ENCODE measurements at regions not wholly inside any gene's neighbourhood (a gene's known extent, or its start where the extent isn't known, plus 50 kb on each side); places are given as distances from the start of the nearest gene placed in this dataset.

GRCh38 chr18:49731860-49732311 lies 81.4 kb downstream of the ACAA2 start:
- no peaks in the 10 kb centered on the region for H3K36me3 ChIP-seq (ENCODE audit: control insufficient read depth, insufficient read depth, low read length)
- no peaks in the 10 kb centered on the region for H3K9me3 ChIP-seq (replicated peaks; ENCODE audit: control insufficient read depth, low read depth, low read length)
- H3K4me1 ChIP-seq (ENCODE audit: control insufficient read depth, insufficient read depth, low read length): peaks cover 20% of the 10 kb centered on the region
- no peak overlapping the region for H3K27ac ChIP-seq (ENCODE audit: low read length)
- no peak for DNase-seq
- no CpG with 5 or more reads among the region's 3 CpGs for WGBS (ENCODE audit: insufficient coverage)
- no peaks in the 10 kb centered on the region for H3K27me3 ChIP-seq (ENCODE audit: control insufficient read depth, insufficient read depth, low read length)
- no peak overlapping the region for H3K4me3 ChIP-seq (ENCODE audit: low read length)

GRCh38 chr18:49731421-49731841 lies 81.9 kb downstream of the ACAA2 start:
- H3K9me3 ChIP-seq (replicated peaks; ENCODE audit: control insufficient read depth, low read depth, low read length): no peaks in the 10 kb centered on the region
- WGBS (ENCODE audit: insufficient coverage): 92% methylated on average over 2 of the region's 5 CpGs
- H3K4me1 ChIP-seq (ENCODE audit: control insufficient read depth, insufficient read depth, low read length): peaks cover 25% of the 10 kb centered on the region
- H3K27ac ChIP-seq (ENCODE audit: low read length): no peak overlapping the region
- no peaks in the 10 kb centered on the region for H3K36me3 ChIP-seq (ENCODE audit: control insufficient read depth, insufficient read depth, low read length)
- H3K27me3 ChIP-seq (ENCODE audit: control insufficient read depth, insufficient read depth, low read length): no peaks in the 10 kb centered on the region
- no peak overlapping the region for H3K4me3 ChIP-seq (ENCODE audit: low read length)
- DNase-seq: no peak

DNA sequence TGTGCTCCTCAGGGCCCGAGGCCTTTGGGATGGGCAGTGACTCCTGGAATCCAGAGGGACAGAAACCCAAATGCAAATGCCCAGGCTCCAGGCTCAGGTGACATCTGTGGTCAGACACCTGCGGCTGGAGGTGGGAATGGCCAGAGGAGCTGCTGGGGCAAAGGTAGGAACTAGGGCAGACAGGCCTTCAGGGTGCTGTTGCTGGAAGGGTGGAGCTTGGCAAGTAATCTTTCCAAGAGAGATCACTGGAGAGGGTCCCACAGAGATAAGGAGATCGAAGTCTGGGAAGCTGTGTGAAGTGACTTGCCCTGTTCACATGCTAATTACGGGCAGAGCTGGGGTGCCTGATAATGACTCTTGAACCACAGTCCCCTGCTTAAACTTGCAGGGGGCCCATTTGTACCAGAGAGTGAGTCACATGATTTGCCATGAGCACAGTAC lies 82.4 kb downstream of the ACAA2 start:
- Histone ChIP-seq H3K4me1 (ENCODE audit: control insufficient read depth, insufficient read depth, low read length) (peaks cover 29% of the 10 kb centered on the region), H3K4me3 (ENCODE audit: low read length) (no peak overlapping the region), H3K36me3 (ENCODE audit: control insufficient read depth, insufficient read depth, low read length) (no peaks in the 10 kb centered on the region), H3K27ac (ENCODE audit: low read length) (peak overlapping the region; percentile 13), H3K27me3 (ENCODE audit: control insufficient read depth, insufficient read depth, low read length) (no peaks in the 10 kb centered on the region), H3K9me3 (replicated peaks; ENCODE audit: control insufficient read depth, low read depth, low read length) (no peaks in the 10 kb centered on the region)
- no peak for DNase-seq
- WGBS (ENCODE audit: insufficient coverage): 69% methylated on average over 4 of the region's 4 CpGs

- 80% methylated on average over 4 of the region's 4 CpGs for WGBS (ENCODE audit: insufficient coverage)
- H3K4me3 ChIP-seq (ENCODE audit: low read length): no peak overlapping the region
- DNase-seq: no peak
- no peaks in the 10 kb centered on the region for H3K9me3 ChIP-seq (replicated peaks; ENCODE audit: control insufficient read depth, low read depth, low read length)
- peaks cover 33% of the 10 kb centered on the region for H3K4me1 ChIP-seq (ENCODE audit: control insufficient read depth, insufficient read depth, low read length)
- no peak overlapping the region for H3K27ac ChIP-seq (ENCODE audit: low read length)
- no peaks in the 10 kb centered on the region for H3K27me3 ChIP-seq (ENCODE audit: control insufficient read depth, insufficient read depth, low read length)
- no peaks in the 10 kb centered on the region for H3K36me3 ChIP-seq (ENCODE audit: control insufficient read depth, insufficient read depth, low read length)
These were observed 84.8 kb downstream of the ACAA2 start for GRCh38 chr18:49728542-49728941.

- Histone ChIP-seq H3K9me3 (replicated peaks; ENCODE audit: control insufficient read depth, low read depth, low read length) (no peaks in the 10 kb centered on the region), H3K4me3 (ENCODE audit: low read length) (no peak overlapping the region), H3K27me3 (ENCODE audit: control insufficient read depth, insufficient read depth, low read length) (no peaks in the 10 kb centered on the region), H3K4me1 (ENCODE audit: control insufficient read depth, insufficient read depth, low read length) (peaks cover 37% of the 10 kb centered on the region), H3K36me3 (ENCODE audit: control insufficient read depth, insufficient read depth, low read length) (no peaks in the 10 kb centered on the region), H3K27ac (ENCODE audit: low read length) (no peak overlapping the region)
- DNase-seq: no peak
- 77% methylated on average over 7 of the region's 10 CpGs for WGBS (ENCODE audit: insufficient coverage)
These were observed 85.5 kb downstream of the ACAA2 start for GRCh38 chr18:49727816-49728215.

DNA sequence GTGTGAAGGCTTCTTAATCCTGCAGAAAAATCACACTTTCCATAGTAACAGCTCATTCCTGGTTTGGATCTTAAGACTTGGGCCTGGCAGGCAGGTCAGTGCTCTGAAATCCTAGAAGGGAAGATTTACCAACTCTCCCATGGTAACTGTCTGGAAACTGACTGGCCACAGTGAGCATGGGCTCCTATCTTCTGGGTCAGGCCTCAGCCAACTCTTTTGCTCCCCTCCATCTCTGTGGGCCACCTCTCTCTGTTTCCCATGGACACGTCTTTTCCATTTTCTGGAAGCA lies 86.7 kb downstream of the ACAA2 start:
- Histone ChIP-seq H3K9me3 (replicated peaks; ENCODE audit: control insufficient read depth, low read depth, low read length) (no peaks in the 10 kb centered on the region), H3K27me3 (ENCODE audit: control insufficient read depth, insufficient read depth, low read length) (no peaks in the 10 kb centered on the region), H3K27ac (ENCODE audit: low read length) (peak overlapping the region; percentile 87), H3K4me3 (ENCODE audit: low read length) (no peak overlapping the region), H3K36me3 (ENCODE audit: control insufficient read depth, insufficient read depth, low read length) (no peaks in the 10 kb centered on the region), H3K4me1 (ENCODE audit: control insufficient read depth, insufficient read depth, low read length) (peaks cover 38% of the 10 kb centered on the region)
- no CpG with 5 or more reads among the region's 1 CpG for WGBS (ENCODE audit: insufficient coverage)
- no peak for DNase-seq

DNA sequence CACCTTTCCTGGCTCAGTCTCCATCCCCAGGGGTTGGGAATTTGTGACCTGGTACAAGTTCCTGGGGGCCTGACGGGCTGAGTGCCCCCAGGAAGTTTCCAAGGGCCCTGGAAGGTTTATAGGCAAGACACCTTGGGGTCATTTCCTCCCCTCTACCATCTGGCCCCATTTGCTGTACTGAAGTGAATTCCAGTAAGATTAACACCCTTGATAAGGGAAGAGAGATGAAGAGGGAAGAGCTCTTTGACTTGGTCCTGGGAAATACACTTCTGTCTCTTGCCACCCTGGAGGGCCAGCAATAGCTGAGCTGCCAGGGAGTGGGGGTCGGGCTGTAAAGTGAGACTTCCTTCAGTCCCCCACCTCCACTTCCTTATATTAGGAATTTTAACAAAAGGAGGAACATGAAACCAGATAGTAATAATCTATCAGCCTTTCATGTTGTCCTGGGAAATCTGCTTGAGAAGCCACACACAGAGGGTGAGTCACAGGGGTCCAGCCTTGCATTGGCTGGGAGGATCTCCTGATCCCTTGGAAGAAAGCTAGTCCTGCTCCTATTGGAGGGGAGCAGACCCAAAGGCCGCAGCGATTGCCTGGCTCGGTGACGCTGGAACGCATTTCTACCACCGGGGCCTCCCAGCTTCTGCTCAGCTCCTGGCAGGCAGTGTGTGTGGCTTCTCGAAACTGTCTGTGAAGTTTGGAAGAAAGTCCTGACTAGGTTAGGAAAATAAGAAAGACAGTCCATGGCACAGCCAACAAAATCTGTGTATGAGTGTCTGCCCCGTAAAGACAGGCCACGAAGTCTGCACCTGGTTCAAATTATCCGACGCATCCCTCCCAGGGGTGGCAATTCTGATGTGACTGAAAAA lies 87.3 kb downstream of the ACAA2 start:
- Histone ChIP-seq H3K27me3 (ENCODE audit: control insufficient read depth, insufficient read depth, low read length) (no peaks in the 10 kb centered on the region), H3K27ac (ENCODE audit: low read length) (peak overlapping the region; percentile 87), H3K36me3 (ENCODE audit: control insufficient read depth, insufficient read depth, low read length) (no peaks in the 10 kb centered on the region), H3K4me3 (ENCODE audit: low read length) (no peak overlapping the region), H3K9me3 (replicated peaks; ENCODE audit: control insufficient read depth, low read depth, low read length) (no peaks in the 10 kb centered on the region), H3K4me1 (ENCODE audit: control insufficient read depth, insufficient read depth, low read length) (peaks cover 35% of the 10 kb centered on the region)
- DNase-seq: peak; percentile 95
- WGBS (ENCODE audit: insufficient coverage): 3% methylated on average over 7 of the region's 13 CpGs

GRCh38 chr18:49723648-49724180 lies 89.6 kb downstream of the ACAA2 start:
- Histone ChIP-seq H3K27me3 (ENCODE audit: control insufficient read depth, insufficient read depth, low read length) (no peaks in the 10 kb centered on the region), H3K4me1 (ENCODE audit: control insufficient read depth, insufficient read depth, low read length) (peaks cover 18% of the 10 kb centered on the region), H3K36me3 (ENCODE audit: control insufficient read depth, insufficient read depth, low read length) (no peaks in the 10 kb centered on the region), H3K9me3 (replicated peaks; ENCODE audit: control insufficient read depth, low read depth, low read length) (no peaks in the 10 kb centered on the region), H3K27ac (ENCODE audit: low read length) (peak overlapping the region; percentile 3), H3K4me3 (ENCODE audit: low read length) (no peak overlapping the region)
- DNase-seq: no peak
- 83% methylated on average over 1 of the region's 13 CpGs for WGBS (ENCODE audit: insufficient coverage)

- Histone ChIP-seq H3K9me3 (replicated peaks; ENCODE audit: control insufficient read depth, low read depth, low read length) (no peaks in the 10 kb centered on the region), H3K4me1 (ENCODE audit: control insufficient read depth, insufficient read depth, low read length) (peaks cover 18% of the 10 kb centered on the region), H3K36me3 (ENCODE audit: control insufficient read depth, insufficient read depth, low read length) (no peaks in the 10 kb centered on the region), H3K27me3 (ENCODE audit: control insufficient read depth, insufficient read depth, low read length) (no peaks in the 10 kb centered on the region), H3K27ac (ENCODE audit: low read length) (no peak overlapping the region), H3K4me3 (ENCODE audit: low read length) (no peak overlapping the region)
- no peak for DNase-seq
- WGBS (ENCODE audit: insufficient coverage): 57% methylated on average over 1 of the region's 4 CpGs
These were observed 90.9 kb downstream of the ACAA2 start for GRCh38 chr18:49722477-49722876.

- H3K4me3 ChIP-seq (ENCODE audit: low read length): no peak overlapping the region
- DNase-seq: no peak
- no peaks in the 10 kb centered on the region for H3K36me3 ChIP-seq (ENCODE audit: control insufficient read depth, insufficient read depth, low read length)
- WGBS (ENCODE audit: insufficient coverage): no CpG with 5 or more reads among the region's 3 CpGs
- peaks cover 18% of the 10 kb centered on the region for H3K4me1 ChIP-seq (ENCODE audit: control insufficient read depth, insufficient read depth, low read length)
- H3K27ac ChIP-seq (ENCODE audit: low read length): no peak overlapping the region
- no peaks in the 10 kb centered on the region for H3K27me3 ChIP-seq (ENCODE audit: control insufficient read depth, insufficient read depth, low read length)
- no peaks in the 10 kb centered on the region for H3K9me3 ChIP-seq (replicated peaks; ENCODE audit: control insufficient read depth, low read depth, low read length)
These were observed 91.4 kb downstream of the ACAA2 start for GRCh38 chr18:49721981-49722380.

Data from muscle of leg (tissue), 3 donors.